Natural killer cell (primary cell): ENCODE measurements at regions not wholly inside any gene's neighbourhood (a gene's known extent, or its start where the extent isn't known, plus 50 kb on each side); places are given as distances from the start of the nearest gene placed in this dataset.
"Not testable (repeated sequence)": the region's sequence is repeated elsewhere in the genome, so short reads cannot be mapped to it uniquely, and the experiment has no call there.

ENCODE experiments used
- ATAC-seq, 3 donors: fragments of 150-1000 bp in 2 of 3; fragments of 200-7000 bp in 1 of 3; cut with Tn5 transposase; 1 replicate in 1 of 3; 2 replicates in 2 of 3; pipeline ENCODE4 v1.10.0; 2021; ENCODE audit warnings: mild to moderate bottlenecking in 2 of 3, moderate library complexity in 2 of 3
- DNase-seq, 2 donors: peaks; one replicate each; pipeline versions ENCODE4 v3.0.0 to v3.0.0-alpha.2; 2013 to 2021; ENCODE audit warnings: mixed read lengths in 1 of 2
- H3K27ac ChIP-seq: one replicate; pipeline ENCODE4 v1.5.1; 2013; ENCODE audit warnings: mild to moderate bottlenecking, low read length
- H3K27me3 ChIP-seq: one replicate; pipeline ENCODE4 v1.6.1; 2013; ENCODE audit warnings: low read length; ENCODE audit not compliant: control insufficient read depth, insufficient read depth
- H3K36me3 ChIP-seq: one replicate; pipeline ENCODE4 v1.6.1; 2013; ENCODE audit warnings: low read length; ENCODE audit not compliant: control insufficient read depth, insufficient read depth
- H3K4me1 ChIP-seq: one replicate; pipeline ENCODE4 v1.6.1; 2013; ENCODE audit warnings: low read length; ENCODE audit not compliant: control insufficient read depth, insufficient read depth
- H3K4me3 ChIP-seq: one replicate; pipeline ENCODE4 v1.5.1; 2013; ENCODE audit warnings: low read length
- H3K9me3 ChIP-seq: one replicate; pipeline ENCODE4 v1.6.1; 2013; ENCODE audit warnings: low read length; ENCODE audit not compliant: control insufficient read depth, insufficient read depth
- H3K27ac Mint-ChIP-seq, 2 donors: one replicate each; pipeline ENCODE4 v1.8.0; 2022; ENCODE audit warnings: mild to moderate bottlenecking in 2 of 2, mixed read lengths in 2 of 2, moderate library complexity in 1 of 2
- H3K27me3 Mint-ChIP-seq, 2 donors: one replicate each; pipeline ENCODE4 v1.8.0; 2022; ENCODE audit warnings: low read depth in 2 of 2, mixed read lengths in 2 of 2
- H3K36me3 Mint-ChIP-seq: one replicate; pipeline ENCODE4 v1.8.0; 2022; ENCODE audit warnings: mixed read lengths
- H3K4me1 Mint-ChIP-seq, 2 donors: one replicate each; pipeline ENCODE4 v1.8.0; 2022; ENCODE audit warnings: mixed read lengths in 2 of 2
- H3K4me3 Mint-ChIP-seq: one replicate; pipeline ENCODE4 v1.8.0; 2022; ENCODE audit warnings: mild to moderate bottlenecking, moderate library complexity, mixed read lengths
- H3K9me3 Mint-ChIP-seq, 2 donors: one replicate each; pipeline ENCODE4 v1.8.0; 2022; ENCODE audit warnings: mixed read lengths in 2 of 2
- CTCF ChIP-seq: fragments of 200-600 bp; IDR thresholded peaks from one replicate; pipeline ENCODE4 v1.8.0; 2022; ENCODE audit warnings: antibody characterized with exemption
- WGBS: methylation state at CpG from one replicate; pipeline ENCODE4 v1.1.7; 2013; ENCODE audit warnings: missing lambda C conversion rate; ENCODE audit not compliant: insufficient coverage; 5-methylcytosine and 5-hydroxymethylcytosine counted together
- intact Hi-C: fragments of 100-400 bp; cut with micrococcal nuclease; formaldehyde crosslinking; loops from one replicate; pipeline ENCODE4 v1.14.2; 2022

GRCh38 chr3:35440826-35441225, 198.5 kb upstream of the ARPP21 start:
- no peaks in the 10 kb centered on the region for H3K36me3 ChIP-seq
- H3K27me3 Mint-ChIP-seq = no peaks in the 10 kb centered on the region
- H3K27ac ChIP-seq = no peak overlapping the region
- no peak for DNase-seq
- ATAC-seq = no peak
- H3K4me1 Mint-ChIP-seq = no peaks in the 10 kb centered on the region
- TF ChIP-seq CTCF = no peak
- H3K9me3 Mint-ChIP-seq = peaks cover 20 to 26% of the 10 kb centered on the region in 2 donors
- intact Hi-C loops = no loop called here
- peaks cover 10% of the 10 kb centered on the region for H3K9me3 ChIP-seq
- no peaks in the 10 kb centered on the region for H3K36me3 Mint-ChIP-seq
- no peak overlapping the region for H3K4me3 Mint-ChIP-seq
- no peaks in the 10 kb centered on the region for H3K27me3 ChIP-seq
- H3K4me1 ChIP-seq = no peaks in the 10 kb centered on the region
- H3K27ac Mint-ChIP-seq = no peak overlapping the region
- no peak overlapping the region for H3K4me3 ChIP-seq

- Mint-ChIP-seq H3K9me3 (peaks cover 17% of the 10 kb centered on the region in 2 donors), H3K4me1 (no peaks in the 10 kb centered on the region), H3K27me3 (no peaks in the 10 kb centered on the region), H3K36me3 (no peaks in the 10 kb centered on the region), H3K27ac (no peak overlapping the region), H3K4me3 (no peak overlapping the region)
- no peak for TF ChIP-seq CTCF
- H3K9me3 ChIP-seq = peaks cover 3% of the 10 kb centered on the region
- DNase-seq = no peak
- H3K4me1 ChIP-seq = no peaks in the 10 kb centered on the region
- WGBS = no CpG with 5 or more reads among the region's 2 CpGs
- H3K27me3 ChIP-seq = no peaks in the 10 kb centered on the region
- ATAC-seq = no peak
- H3K36me3 ChIP-seq = no peaks in the 10 kb centered on the region
- no peak overlapping the region for H3K4me3 ChIP-seq
- intact Hi-C loops = no loop called here
- H3K27ac ChIP-seq = no peak overlapping the region
These were observed 192.4 kb upstream of the ARPP21 start for GRCh38 chr3:35446896-35447295.

GRCh38 chr3:35448121-35448520, 191.2 kb upstream of the ARPP21 start:
- peaks cover 17 to 20% of the 10 kb centered on the region in 2 donors for H3K9me3 Mint-ChIP-seq
- Histone ChIP-seq H3K9me3 (peaks cover 4% of the 10 kb centered on the region), H3K27ac (no peak overlapping the region), H3K4me3 (no peak overlapping the region), H3K27me3 (no peaks in the 10 kb centered on the region), H3K4me1 (no peaks in the 10 kb centered on the region), H3K36me3 (no peaks in the 10 kb centered on the region)
- H3K27ac Mint-ChIP-seq = no peak overlapping the region
- H3K36me3 Mint-ChIP-seq = no peaks in the 10 kb centered on the region
- DNase-seq = no peak
- WGBS = 83% methylated on average over 1 of the region's 1 CpG
- intact Hi-C loops = no loop called here
- H3K27me3 Mint-ChIP-seq = no peaks in the 10 kb centered on the region
- no peak for ATAC-seq
- H3K4me3 Mint-ChIP-seq = no peak overlapping the region
- no peaks in the 10 kb centered on the region for H3K4me1 Mint-ChIP-seq
- TF ChIP-seq CTCF = no peak

- Mint-ChIP-seq H3K4me1 (no peaks in the 10 kb centered on the region), H3K27me3 (no peaks in the 10 kb centered on the region), H3K4me3 (no peak overlapping the region), H3K27ac (no peak overlapping the region), H3K9me3 (peaks cover 17 to 22% of the 10 kb centered on the region in 2 donors), H3K36me3 (no peaks in the 10 kb centered on the region)
- no peaks in the 10 kb centered on the region for H3K36me3 ChIP-seq
- DNase-seq (no peak), ATAC-seq (no peak)
- TF ChIP-seq CTCF = no peak
- no peak overlapping the region for H3K27ac ChIP-seq
- no peaks in the 10 kb centered on the region for H3K4me1 ChIP-seq
- H3K4me3 ChIP-seq = no peak overlapping the region
- intact Hi-C loops = no loop called here
- no CpG with 5 or more reads among the region's 1 CpG for WGBS
- H3K9me3 ChIP-seq = peaks cover 6% of the 10 kb centered on the region
- H3K27me3 ChIP-seq = no peaks in the 10 kb centered on the region
These were observed 190.6 kb upstream of the ARPP21 start for GRCh38 chr3:35448681-35449080.

GRCh38 chr3:35454819-35455218, 184.5 kb upstream of the ARPP21 start:
- H3K36me3 Mint-ChIP-seq, ATAC-seq, DNase-seq, H3K36me3 ChIP-seq, H3K27ac Mint-ChIP-seq, H3K9me3 ChIP-seq, intact Hi-C loops, H3K27me3 Mint-ChIP-seq, H3K4me1 ChIP-seq, H3K4me1 Mint-ChIP-seq, H3K27me3 ChIP-seq, H3K4me3 ChIP-seq, H3K27ac ChIP-seq, H3K4me3 Mint-ChIP-seq: not testable (repeated sequence)
- WGBS = 84% methylated on average over 5 of the region's 9 CpGs
- peaks cover 15 to 30% of the 10 kb centered on the region in 2 donors for H3K9me3 Mint-ChIP-seq
